ENCODE measurements at regions not wholly inside any gene's neighbourhood (a gene's known extent, or its start where the extent isn't known, plus 50 kb on each side); places are given as distances from the start of the nearest gene placed in this dataset.

DNA sequence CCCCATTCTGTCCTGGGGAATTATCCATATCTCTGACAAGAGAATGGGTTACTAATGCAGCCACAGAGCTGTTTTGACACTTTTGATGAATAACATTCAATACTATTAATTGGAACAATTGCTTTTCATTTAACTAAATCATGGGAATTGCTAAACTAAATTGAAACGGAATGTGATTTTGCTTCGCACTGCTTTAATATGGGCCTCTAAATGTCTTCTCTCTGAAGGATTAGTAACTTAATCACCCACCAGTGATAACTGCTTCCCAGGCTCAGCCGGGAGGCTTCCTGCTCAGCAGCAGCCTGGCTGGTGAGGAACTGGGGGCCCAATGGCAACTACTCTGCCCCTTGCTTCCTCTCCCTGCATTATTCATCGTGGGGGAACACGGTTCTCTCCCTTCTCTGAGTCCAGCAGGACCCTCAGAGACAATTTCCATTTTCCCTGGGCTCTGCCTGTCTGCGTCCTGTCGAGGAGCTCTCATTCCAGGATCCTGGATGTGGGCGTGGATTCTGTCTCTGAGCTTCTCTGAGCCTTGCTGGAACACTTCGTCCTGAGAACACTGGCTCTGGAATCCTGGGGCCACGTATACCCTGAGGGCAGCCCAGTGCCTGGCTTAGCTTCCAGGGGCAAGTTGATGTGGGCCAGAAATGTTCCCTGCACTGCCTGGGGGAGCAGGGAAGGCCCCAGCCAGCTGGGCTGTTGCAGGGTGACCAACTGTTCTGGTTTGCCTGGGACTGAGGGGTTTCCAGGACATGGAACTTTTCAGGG lies 308.9 kb downstream of the DHX35 start:
- Mint-ChIP-seq H3K4me3 (no peak overlapping the region), H3K9me3 (no peaks in the 10 kb centered on the region), H3K36me3 (no peaks in the 10 kb centered on the region), H3K27ac (no peak overlapping the region), H3K27me3 (peaks cover 5% of the 10 kb centered on the region), H3K4me1 (peaks cover 5% of the 10 kb centered on the region)
- DNase-seq (ENCODE audit: low spot score in 2 of 2) (no peak), ATAC-seq (ENCODE audit: low read depth) (no peak)

DNA sequence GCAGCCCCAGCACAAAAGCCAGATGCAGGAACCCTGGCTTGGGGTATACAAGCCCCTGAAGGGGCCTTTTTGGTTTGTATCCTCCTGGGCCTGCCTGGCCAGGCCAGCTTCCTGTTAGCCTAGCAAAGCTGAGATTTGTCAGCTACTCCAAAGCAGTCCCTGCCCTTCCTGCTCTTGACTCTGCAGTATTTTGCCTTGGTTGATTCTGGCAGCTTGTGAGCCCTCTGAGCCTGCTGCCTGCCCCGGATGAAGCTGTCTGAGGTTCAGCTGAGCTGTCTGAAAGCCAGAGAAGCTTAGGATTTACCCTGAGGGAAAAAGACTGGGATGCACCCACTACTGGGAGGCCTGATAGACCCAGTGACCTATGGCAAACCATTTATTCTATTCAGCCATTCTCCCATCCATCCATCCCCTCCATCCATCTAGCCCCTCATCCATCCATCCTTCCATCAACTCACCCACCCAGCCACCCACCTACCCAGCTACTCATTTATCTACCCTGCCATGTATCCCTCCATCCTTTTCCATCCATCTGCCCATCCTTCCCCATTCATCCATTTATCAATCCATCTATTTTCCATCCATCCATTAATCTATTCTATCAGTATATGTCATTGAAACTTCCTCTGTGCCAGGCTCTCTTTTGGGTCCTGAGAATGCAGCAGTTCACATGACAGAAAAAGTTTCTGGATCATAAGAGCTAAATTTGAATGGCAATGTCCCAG lies 307.5 kb downstream of the DHX35 start:
- Mint-ChIP-seq H3K36me3 (no peaks in the 10 kb centered on the region), H3K27me3 (peaks cover 3% of the 10 kb centered on the region), H3K9me3 (no peaks in the 10 kb centered on the region), H3K27ac (no peak overlapping the region), H3K4me1 (peaks cover 5% of the 10 kb centered on the region), H3K4me3 (no peak overlapping the region)
- ATAC-seq (ENCODE audit: low read depth) (no peak), DNase-seq (ENCODE audit: low spot score in 2 of 2) (no peak)

DNA sequence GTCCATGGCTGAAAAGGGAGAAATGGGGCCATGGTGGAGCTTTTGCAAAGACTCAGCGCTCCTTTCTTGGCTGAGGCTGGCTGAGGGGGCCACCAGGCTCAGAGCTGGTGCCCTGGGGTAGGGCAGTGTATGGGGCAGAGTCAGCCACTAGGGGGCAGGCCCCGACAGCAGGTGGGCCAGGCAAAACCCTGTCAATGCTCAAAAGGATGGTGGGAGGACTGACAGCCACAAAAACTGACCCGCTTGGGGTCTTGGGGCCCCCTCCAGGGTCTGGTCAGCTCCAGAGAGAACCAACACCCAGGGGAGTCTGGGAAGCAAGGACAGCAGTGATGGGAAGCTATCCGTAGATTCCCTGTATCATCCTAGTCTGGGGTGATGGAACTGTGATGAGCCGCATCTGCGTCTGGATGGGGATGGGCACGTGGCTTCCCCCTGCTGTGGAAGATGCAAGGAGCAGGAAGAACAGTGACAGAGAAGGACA lies 306.9 kb downstream of the DHX35 start:
- DNase-seq (ENCODE audit: low spot score in 2 of 2) = peak; percentile 59 to 64

DNA sequence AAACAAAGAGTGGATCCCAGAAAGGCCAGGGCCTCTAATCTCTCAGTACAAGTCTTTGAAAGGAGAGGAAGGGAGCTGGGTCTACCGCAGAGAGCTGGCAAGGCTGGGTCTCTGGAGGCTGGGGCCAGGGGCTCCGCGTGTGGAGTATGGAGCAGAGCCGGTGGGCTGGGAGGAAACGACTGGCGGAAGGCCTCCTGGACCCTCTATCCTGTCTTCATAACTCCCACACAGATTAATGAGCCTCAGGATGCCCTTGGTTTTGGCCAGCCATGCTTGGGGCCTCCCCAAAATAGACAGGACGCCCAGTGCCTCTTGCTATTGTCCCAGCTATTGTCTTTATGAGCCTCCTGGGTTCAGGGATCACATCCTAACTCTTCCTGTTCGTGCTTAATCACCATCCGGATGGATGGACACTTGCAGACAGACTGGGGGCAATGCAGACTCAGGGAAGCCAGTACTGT lies 306.4 kb downstream of the DHX35 start:
- Mint-ChIP-seq H3K27me3 (peaks cover 2% of the 10 kb centered on the region), H3K4me1 (peaks cover 3% of the 10 kb centered on the region), H3K27ac (no peak overlapping the region), H3K9me3 (no peaks in the 10 kb centered on the region), H3K36me3 (no peaks in the 10 kb centered on the region), H3K4me3 (no peak overlapping the region)
- no peak for ATAC-seq (ENCODE audit: low read depth)
- no peak for DNase-seq (ENCODE audit: low spot score in 2 of 2)

More for the DNA sequence above, 306.9 kb downstream of the DHX35 start:
- no peaks in the 10 kb centered on the region for H3K36me3 Mint-ChIP-seq
- H3K27me3 Mint-ChIP-seq = peaks cover 2% of the 10 kb centered on the region
- no peak overlapping the region for H3K4me3 Mint-ChIP-seq
- ATAC-seq (ENCODE audit: low read depth) = peak; percentile 85
- H3K27ac Mint-ChIP-seq = no peak overlapping the region
- peaks cover 3% of the 10 kb centered on the region for H3K4me1 Mint-ChIP-seq
- no peaks in the 10 kb centered on the region for H3K9me3 Mint-ChIP-seq

DNA sequence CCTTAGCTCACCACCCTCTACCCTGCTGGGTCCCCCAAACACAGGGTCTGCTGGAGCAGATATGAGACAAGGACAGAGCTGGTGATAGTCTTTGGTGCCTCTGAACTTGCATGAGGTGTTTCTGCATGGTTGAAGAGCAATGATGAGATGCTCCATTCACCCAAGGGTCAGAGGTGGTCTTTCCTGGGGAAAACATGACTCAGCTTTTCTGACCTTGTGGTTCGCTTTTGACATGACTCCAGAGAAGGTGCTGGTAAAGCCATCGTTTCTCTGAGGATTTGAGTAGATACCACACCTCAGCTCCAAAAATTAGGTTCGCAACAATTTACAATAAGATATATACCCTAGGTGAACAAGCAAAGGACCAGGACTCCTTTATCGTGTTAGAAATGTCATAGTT lies 304.8 kb downstream of the DHX35 start:
- H3K27ac Mint-ChIP-seq = no peak overlapping the region
- peaks cover 4% of the 10 kb centered on the region for H3K27me3 Mint-ChIP-seq
- no peak overlapping the region for H3K4me3 Mint-ChIP-seq
- H3K36me3 Mint-ChIP-seq = no peaks in the 10 kb centered on the region
- no peaks in the 10 kb centered on the region for H3K9me3 Mint-ChIP-seq
- DNase-seq (ENCODE audit: low spot score in 2 of 2) (no peak), ATAC-seq (ENCODE audit: low read depth) (no peak)
- peaks cover 3% of the 10 kb centered on the region for H3K4me1 Mint-ChIP-seq

DNA sequence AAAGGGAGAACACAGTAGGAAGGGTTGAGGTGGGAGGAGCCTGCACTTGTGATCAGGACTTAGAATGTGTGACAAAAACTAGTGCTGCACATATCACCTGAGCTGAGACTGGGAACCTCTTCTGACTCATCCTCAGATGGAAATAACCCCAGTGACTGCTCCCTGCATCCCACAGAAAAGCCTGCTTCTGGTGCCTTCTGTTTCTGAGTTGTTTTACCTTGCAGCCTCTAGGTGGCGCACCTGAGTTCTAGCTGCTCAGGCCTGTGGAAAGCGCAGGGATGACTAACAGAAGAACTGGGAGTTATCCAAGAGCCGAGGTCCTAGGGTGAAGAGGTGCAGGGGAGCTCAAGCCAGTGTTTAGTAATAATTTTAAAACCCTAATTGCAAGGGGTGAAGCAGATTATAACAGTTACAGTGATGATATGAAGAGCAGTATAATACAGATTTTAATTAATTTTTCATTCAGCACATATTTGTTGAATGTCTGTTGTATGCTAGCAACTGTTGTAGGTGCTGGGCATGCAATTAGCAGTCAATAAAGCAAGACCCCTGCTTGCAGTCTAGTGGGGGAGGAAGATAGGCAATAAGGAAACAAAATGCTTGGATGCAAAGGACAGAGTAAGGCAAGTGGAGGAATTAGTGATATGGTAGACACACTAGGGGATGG lies 302.5 kb downstream of the DHX35 start:
- H3K27me3 Mint-ChIP-seq = peaks cover 6% of the 10 kb centered on the region
- no peaks in the 10 kb centered on the region for H3K36me3 Mint-ChIP-seq
- H3K27ac Mint-ChIP-seq = no peak overlapping the region
- no peak overlapping the region for H3K4me3 Mint-ChIP-seq
- no peaks in the 10 kb centered on the region for H3K9me3 Mint-ChIP-seq
- ATAC-seq (ENCODE audit: low read depth) = no peak
- DNase-seq (ENCODE audit: low spot score in 2 of 2) = peak; percentile 28 to 51
- no peaks in the 10 kb centered on the region for H3K4me1 Mint-ChIP-seq

DNA sequence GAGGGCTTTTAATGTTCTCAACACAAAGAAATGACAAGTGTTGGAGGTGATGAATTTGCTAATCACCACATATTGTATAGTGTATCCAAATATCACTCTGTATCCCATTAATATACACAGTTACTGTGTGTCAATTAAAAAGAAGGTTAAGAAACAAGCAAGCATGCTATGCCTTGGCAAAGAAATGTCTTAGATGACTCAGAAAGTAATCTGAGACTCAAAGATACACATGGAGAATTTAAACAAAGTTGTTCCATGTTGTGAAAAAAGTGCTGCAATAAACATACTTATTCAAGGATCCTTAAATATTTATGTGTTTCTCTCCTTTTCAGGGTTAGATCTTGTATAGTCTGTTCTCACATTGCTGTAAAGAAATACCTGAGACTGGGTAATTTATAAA lies 300.9 kb downstream of the DHX35 start:
- DNase-seq (ENCODE audit: low spot score in 2 of 2) = no peak
- Mint-ChIP-seq H3K9me3 (no peaks in the 10 kb centered on the region), H3K27ac (no peak overlapping the region), H3K4me3 (no peak overlapping the region), H3K27me3 (peaks cover 9% of the 10 kb centered on the region), H3K4me1 (no peaks in the 10 kb centered on the region), H3K36me3 (no peaks in the 10 kb centered on the region)
- ATAC-seq (ENCODE audit: low read depth) = no peak

DNA sequence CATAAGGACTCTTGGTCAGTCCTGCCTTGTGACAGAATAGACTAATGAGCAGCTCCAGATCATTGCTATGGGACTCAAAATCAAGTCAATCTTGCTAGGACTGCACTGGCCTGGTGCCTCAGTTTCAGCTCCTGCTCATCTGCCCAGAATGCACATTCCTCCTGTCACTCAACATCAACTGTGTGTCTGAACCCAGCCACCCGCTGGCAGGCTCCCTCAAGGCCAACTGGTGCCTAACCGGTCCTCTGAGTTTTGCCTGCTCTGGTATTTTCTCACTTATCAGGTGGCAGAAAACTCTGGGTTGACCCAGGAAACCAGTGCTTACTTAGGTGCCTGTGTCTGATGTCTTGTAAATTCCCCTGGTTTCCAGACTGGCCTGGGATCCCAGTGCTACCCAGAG lies 297.7 kb downstream of the DHX35 start:
- Mint-ChIP-seq H3K9me3 (no peaks in the 10 kb centered on the region), H3K4me1 (no peaks in the 10 kb centered on the region), H3K27ac (no peak overlapping the region), H3K36me3 (no peaks in the 10 kb centered on the region), H3K4me3 (no peak overlapping the region), H3K27me3 (peaks cover 13% of the 10 kb centered on the region)
- ATAC-seq (ENCODE audit: low read depth) (no peak), DNase-seq (ENCODE audit: low spot score in 2 of 2) (no peak)

DNA sequence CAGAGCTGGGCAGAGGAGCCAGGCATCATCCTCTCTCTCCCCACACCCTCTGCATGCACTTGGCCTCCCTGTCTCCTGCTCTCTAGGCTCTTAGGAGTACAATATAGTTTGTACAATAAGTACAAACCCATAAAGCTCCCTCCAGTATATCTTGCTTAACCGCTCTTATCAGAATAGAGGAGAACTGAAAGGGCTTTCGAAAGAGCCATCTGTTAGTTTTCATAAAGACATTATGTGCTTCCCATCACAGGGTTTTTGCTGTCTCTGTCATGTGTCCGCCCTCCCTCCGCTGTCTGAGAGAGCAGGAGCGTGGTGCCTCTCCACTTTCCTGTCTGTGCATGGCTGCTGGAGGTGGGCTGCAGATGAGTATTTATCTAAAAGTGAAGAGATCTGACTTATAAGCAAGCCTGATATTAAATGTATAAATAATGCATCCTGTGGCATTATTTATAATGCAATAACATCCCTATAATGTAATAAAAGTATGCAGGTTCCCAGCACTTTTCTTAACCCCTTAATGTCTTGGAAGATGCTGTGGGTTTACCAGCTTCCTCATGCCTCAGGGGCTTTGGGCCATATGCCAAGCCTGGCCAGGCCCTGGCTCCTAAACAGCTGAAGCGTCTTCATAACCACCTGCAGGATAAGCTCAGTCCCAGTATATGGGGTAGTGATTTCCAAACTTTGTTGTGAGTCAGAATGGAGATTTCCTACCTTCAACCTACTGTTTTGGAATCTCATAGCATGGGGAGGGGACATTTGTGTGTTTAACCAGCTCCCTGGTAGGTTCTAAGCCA lies 297.1 kb downstream of the DHX35 start:
- DNase-seq (ENCODE audit: low spot score in 2 of 2) = no peak
- Mint-ChIP-seq H3K4me1 (no peaks in the 10 kb centered on the region), H3K27me3 (peaks cover 13% of the 10 kb centered on the region), H3K9me3 (no peaks in the 10 kb centered on the region), H3K4me3 (no peak overlapping the region), H3K27ac (no peak overlapping the region), H3K36me3 (no peaks in the 10 kb centered on the region)
- ATAC-seq (ENCODE audit: low read depth) = no peak

DNA sequence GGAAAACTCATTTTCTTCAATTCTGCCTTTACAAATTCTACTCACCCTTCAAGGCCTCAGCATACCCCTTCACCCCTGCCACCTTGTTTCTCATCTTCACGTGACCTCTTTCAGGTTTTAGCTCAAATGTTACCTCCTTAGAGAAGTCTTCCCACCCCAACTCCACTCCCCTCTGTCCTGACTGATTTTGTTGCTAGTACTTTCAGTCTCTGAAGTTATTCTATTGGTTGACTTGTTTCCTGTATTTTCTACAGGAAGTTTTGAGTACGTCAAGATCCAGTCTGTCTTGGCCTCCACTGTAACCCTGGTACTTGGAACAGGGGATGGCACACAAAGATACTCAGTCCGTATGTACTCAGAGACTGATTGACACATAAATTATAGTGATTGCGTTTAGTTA lies 296.1 kb downstream of the DHX35 start:
- Mint-ChIP-seq H3K27me3 (peaks cover 13% of the 10 kb centered on the region), H3K27ac (no peak overlapping the region), H3K4me3 (no peak overlapping the region), H3K9me3 (no peaks in the 10 kb centered on the region), H3K4me1 (no peaks in the 10 kb centered on the region), H3K36me3 (no peaks in the 10 kb centered on the region)
- DNase-seq (ENCODE audit: low spot score in 2 of 2) (no peak), ATAC-seq (ENCODE audit: low read depth) (no peak)

DNA sequence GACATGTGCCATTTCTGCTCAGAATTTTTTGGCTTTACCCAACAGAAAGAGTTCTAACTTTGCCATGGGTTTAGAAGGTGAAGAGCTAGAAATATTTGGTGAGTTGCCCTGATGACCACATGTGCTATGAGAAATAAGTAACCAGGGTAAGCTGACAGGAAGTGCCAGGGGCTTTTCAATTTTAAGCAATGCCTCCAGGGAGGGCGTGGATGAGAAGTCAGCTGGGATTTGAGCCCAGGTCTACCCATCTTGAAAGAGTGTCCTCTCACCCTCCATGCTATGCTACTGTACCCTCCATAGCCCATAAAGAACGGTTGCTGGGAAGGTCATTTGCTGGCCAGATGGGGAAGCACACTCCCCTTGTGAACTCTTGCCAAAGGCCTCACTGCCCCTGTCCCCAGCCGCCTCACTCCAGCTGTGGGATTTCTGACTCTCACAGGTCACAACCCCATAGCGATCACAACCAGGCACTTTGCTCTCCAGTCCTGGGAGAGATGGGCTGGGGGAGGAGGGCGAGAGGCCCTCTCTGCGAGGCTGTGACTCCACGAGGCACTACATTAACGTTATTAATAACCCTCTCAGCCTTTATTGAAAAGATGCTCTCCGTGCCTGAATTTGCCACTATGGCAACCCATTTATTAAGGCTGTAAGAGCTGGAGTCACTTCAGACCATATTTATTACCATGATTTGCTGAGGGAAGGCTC lies 291.1 kb downstream of the DHX35 start:
- no peaks in the 10 kb centered on the region for H3K4me1 Mint-ChIP-seq
- ATAC-seq (ENCODE audit: low read depth) (no peak), DNase-seq (ENCODE audit: low spot score in 2 of 2) (no peak)
- no peak overlapping the region for H3K4me3 Mint-ChIP-seq
- no peak overlapping the region for H3K27ac Mint-ChIP-seq
- no peaks in the 10 kb centered on the region for H3K36me3 Mint-ChIP-seq
- H3K9me3 Mint-ChIP-seq = no peaks in the 10 kb centered on the region
- H3K27me3 Mint-ChIP-seq = peaks cover 8% of the 10 kb centered on the region

DNA sequence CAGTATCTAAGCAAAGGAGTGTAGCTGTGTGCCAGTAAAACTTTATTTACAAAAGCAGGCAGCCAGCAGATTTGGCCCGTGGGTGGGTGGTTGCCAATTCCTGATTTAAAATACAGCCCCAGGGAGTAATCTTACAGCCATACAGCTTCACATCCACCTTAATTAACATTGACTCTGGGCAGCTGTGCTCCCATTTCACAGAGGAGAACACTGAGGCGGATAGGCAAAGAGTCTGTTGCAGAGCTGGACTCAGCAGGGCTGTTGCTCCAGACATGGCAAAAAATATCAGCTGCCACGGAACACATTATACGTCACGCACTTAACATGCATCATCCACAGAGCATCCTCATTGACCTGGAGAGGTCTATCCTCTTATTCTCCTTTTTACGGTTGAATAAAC lies 289.9 kb downstream of the DHX35 start:
- Mint-ChIP-seq H3K27ac (no peak overlapping the region), H3K9me3 (no peaks in the 10 kb centered on the region), H3K36me3 (no peaks in the 10 kb centered on the region), H3K4me1 (no peaks in the 10 kb centered on the region), H3K4me3 (no peak overlapping the region), H3K27me3 (peaks cover 7% of the 10 kb centered on the region)
- DNase-seq (ENCODE audit: low spot score in 2 of 2) (no peak), ATAC-seq (ENCODE audit: low read depth) (no peak)

DNA sequence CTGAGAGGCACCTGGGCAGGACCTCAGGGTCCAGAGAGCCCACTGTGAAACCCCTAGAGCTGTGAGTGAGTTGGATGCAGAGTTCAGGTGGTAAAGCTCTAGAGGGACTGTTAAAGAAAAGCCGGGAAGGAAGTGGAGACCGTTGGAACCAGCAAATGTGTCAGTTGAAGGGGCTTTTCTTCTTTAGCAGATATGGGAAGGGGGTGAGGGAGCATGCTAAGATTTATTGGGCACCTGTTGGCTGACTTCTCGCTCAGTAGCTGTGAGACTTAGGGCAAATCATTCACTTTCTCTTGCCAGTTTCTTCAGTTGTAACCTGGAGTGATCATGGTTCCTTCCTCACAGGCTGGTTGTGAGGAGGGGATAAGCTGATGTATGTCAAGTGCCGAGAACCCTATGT lies 287.7 kb downstream of the DHX35 start:
- Mint-ChIP-seq H3K4me3 (no peak overlapping the region), H3K27me3 (peaks cover 13% of the 10 kb centered on the region), H3K9me3 (no peaks in the 10 kb centered on the region), H3K36me3 (no peaks in the 10 kb centered on the region), H3K27ac (no peak overlapping the region), H3K4me1 (peaks cover 7% of the 10 kb centered on the region)
- no peak for ATAC-seq (ENCODE audit: low read depth)
- DNase-seq (ENCODE audit: low spot score in 2 of 2) = no peak

Data from memory B cell (primary cell).